M059J (cell line): ENCODE measurements at regions not wholly inside any gene's neighbourhood (a gene's known extent, or its start where the extent isn't known, plus 50 kb on each side); places are given as distances from the start of the nearest gene placed in this dataset.
A peak's percentile ranks its signal among the peaks of the same experiment; 100 is the strongest.
"Not testable (repeated sequence)": the region's sequence is repeated elsewhere in the genome, so short reads cannot be mapped to it uniquely, and the experiment has no call there.

Experiments used
- DNase-seq: peaks from one replicate; pipeline ENCODE4 v3.0.0-alpha.2; 2012; ENCODE audit warnings: low read depth

- DNase-seq, result no peak
Measured at GRCh38 chr11:70548976-70549375, 150.6 kb downstream of the CTTN start.

GRCh38 chr11:70549386-70549785 is 151.1 kb downstream of the CTTN start:
- DNase-seq, result no peak

- no peak for DNase-seq
Measured at GRCh38 chr11:70549796-70550195, 151.5 kb downstream of the CTTN start.

GRCh38 chr11:70550456-70551195 is 152.3 kb downstream of the CTTN start:
- no peak for DNase-seq

- DNase-seq, result no peak
Measured at GRCh38 chr11:70551351-70552166, 153.2 kb downstream of the CTTN start.

- no peak for DNase-seq
Measured at GRCh38 chr11:70552167-70553150, 154.1 kb downstream of the CTTN start.

- DNase-seq, result no peak
Measured at GRCh38 chr11:70555078-70555477, 156.7 kb downstream of the CTTN start.

- peak; percentile 65 for DNase-seq
Measured at GRCh38 chr11:70556884-70557741, 158.8 kb downstream of the CTTN start.

- no peak for DNase-seq
Measured at GRCh38 chr11:70557742-70558485, 159.6 kb downstream of the CTTN start.

GRCh38 chr11:70558681-70559080 is 160.4 kb downstream of the CTTN start:
- DNase-seq, result no peak

GRCh38 chr11:70559516-70559915 is 161.2 kb downstream of the CTTN start:
- DNase-seq, result no peak

- DNase-seq, result not testable (repeated sequence)
Measured at GRCh38 chr11:70560621-70561020, 162.3 kb downstream of the CTTN start.

- no peak for DNase-seq
Measured at GRCh38 chr11:70566768-70567530, 168.6 kb downstream of the CTTN start.

GRCh38 chr11:70567680-70568034 is 169.3 kb downstream of the CTTN start:
- no peak for DNase-seq

- DNase-seq, result peak; percentile 42
Measured at GRCh38 chr11:70568035-70568813, 169.9 kb downstream of the CTTN start.

GRCh38 chr11:70568814-70569617 is 170.7 kb downstream of the CTTN start:
- no peak for DNase-seq

GRCh38 chr11:70569618-70569890 is 171.2 kb downstream of the CTTN start:
- no peak for DNase-seq
